Hematopoietic multipotent progenitor cell treated with erythropoietin and hydrocortisone succinate and interleukin-3 and kit ligand, for 15 days (in vitro differentiated cells): ENCODE measurements at regions not wholly inside any gene's neighbourhood (a gene's known extent, or its start where the extent isn't known, plus 50 kb on each side); places are given as distances from the start of the nearest gene placed in this dataset.
"Not testable (repeated sequence)": the region's sequence is repeated elsewhere in the genome, so short reads cannot be mapped to it uniquely, and the experiment has no call there.

Source experiments
- DNase-seq: peaks from one replicate; pipeline ENCODE4 v3.0.0-alpha.2; 2015; ENCODE audit warnings: low spot score

DNA sequence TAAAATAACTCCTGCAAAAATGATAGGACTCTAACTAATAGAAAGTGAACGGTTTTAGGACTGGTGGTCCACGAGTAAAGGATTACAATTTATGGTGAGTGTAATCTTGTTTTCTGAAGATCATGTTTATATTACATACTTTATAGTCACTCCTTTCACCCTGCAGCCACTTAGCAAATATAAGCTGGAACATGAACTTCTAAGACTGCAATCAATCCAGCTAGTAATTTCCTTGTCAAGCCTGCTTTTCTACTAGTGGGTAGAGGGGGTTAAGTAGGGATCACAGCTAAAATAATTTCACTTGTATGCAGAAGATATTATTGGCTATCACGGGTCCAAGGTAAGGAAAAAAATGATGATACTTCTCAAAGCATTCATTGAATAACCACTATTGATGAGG lies 125.5 kb upstream of the NETO1 start:
- DNase-seq, result no peak

DNA sequence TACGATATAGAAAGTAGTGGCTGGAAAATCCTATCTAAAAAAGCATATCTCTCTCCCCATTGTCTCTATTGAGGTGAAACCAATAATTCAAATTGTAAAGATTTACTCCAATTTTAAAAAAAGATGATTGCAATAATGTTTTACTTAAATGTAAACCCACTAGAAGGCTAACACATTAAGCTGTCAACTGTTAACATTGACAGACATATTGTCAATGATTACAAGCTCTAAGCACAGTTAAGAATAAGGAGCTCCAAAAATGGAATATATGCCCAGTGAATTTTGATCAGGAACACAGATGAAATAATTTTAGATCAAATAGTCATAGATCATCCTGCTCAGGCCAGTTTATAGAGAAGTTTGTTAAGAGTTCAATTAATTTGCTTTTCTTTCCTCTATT lies 123.6 kb upstream of the NETO1 start:
- DNase-seq, result no peak

DNA sequence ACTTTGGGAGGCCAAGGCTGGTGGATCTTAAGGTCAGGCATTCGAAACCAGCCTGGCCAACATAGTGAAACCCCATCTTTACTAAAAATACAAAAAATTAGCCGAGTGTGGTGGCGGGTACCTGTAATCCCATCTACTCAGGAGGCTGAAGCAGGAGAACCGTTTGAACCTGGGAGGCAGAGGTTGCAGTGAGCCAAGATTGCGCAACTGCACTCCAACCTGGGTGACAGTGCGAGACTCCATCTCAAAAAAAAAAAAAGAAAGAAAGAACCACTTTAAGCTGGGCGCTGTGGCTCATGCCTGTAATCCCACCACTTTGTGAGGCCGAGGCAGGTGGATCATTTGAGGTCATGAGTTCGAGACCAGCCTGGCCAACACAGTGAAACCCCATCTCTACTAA lies 119.8 kb upstream of the NETO1 start:
- DNase-seq, result not testable (repeated sequence)

GRCh38 chr18:72986103-72986502 lies 118.3 kb upstream of the NETO1 start:
- no peak for DNase-seq

GRCh38 chr18:72985686-72986085 lies 117.9 kb upstream of the NETO1 start:
- DNase-seq, result no peak

DNA sequence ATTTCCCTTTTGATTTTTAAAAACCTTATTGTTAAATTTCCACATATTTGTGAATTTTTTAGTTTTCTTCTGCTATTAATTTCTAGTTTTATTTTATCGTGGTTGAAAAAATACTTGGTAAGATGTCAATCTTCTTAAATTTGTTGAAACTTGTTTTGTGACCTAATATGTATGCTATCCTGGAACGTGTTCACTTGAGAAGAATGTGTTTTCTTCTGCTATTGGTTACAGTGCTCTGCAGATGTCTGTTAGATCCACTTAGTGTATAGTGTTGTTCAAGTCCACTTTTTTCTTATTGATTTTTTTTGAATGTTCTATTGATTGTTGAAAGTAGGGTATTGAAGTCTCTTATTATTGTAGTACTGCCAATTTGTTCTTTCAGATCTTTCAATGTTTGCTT lies 116.5 kb upstream of the NETO1 start:
- DNase-seq, result no peak

- DNase-seq, result no peak
Observed at GRCh38 chr18:72973841-72974240, 106.1 kb upstream of the NETO1 start.

GRCh38 chr18:72965616-72966015 lies 97.8 kb upstream of the NETO1 start:
- no peak for DNase-seq

- DNase-seq, result not testable (repeated sequence)
Observed at GRCh38 chr18:72958195-72958594, 90.4 kb upstream of the NETO1 start.

GRCh38 chr18:72948439-72948838 lies 80.7 kb upstream of the NETO1 start:
- no peak for DNase-seq

DNA sequence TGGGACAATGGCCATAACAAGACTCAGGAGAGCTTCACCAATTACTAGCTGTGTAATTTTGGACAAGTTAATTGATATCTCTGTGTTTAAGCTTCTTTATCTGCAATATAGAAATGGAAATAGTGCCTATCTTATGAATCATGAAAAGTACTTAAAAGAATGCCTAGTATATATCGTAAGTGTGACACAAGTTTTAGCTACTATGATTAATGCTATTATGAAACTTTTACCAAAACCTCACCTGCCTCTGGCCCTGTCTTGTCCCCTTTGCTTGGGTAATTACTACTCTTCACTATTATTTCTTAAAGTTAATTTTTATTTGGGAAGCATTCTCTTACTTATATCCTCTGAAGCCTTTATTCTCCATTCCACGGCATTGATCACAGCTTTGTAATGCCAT lies 75.0 kb upstream of the NETO1 start:
- DNase-seq, result no peak

GRCh38 chr18:72940986-72941385 lies 73.2 kb upstream of the NETO1 start:
- peak; percentile 2 for DNase-seq

DNA sequence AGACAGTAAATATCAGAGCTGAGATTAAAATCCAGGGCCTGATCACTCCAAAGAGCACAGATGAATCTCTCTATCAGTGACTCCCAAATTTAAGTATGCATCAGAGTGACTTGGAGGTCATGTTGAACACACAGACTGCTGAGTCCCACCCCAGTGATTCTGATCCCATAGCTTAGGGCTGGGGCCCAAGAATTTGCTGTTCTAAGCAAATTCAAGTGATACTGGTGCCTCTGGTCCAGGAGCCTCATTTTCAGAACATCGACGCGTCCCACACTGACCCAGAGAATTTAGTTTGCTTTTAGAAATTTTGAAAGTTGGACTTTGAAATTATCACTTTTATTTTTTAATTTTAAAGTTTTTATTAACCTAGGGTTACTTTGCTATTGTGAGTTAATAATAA lies 72.7 kb upstream of the NETO1 start:
- DNase-seq, result no peak

DNA sequence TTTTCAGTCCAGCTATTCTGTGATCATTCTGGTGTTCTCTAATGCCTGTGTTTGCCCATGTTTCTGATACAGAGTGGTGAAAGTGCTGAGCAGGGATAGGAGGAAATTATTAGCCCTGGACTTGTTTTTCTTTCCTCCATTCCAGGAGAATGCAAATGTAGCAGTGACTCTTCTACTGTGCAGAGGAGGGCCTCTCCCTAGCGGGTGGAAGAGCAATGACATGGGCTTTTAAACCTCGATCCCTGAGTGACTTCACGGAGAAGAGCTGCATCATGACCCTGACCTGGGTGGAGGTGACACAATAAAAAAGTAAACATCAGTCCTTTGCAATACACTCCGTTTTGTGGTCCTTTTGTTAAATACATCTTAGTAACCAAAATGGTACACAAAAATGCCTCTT lies 68.0 kb upstream of the NETO1 start:
- DNase-seq, result no peak

GRCh38 chr18:72922895-72923294 lies 55.1 kb upstream of the NETO1 start:
- DNase-seq, result no peak
